Activated B cell treated with CpG ODN at 0.5 μM for 24 hours (primary cell): ENCODE measurements at regions not wholly inside any gene's neighbourhood (a gene's known extent, or its start where the extent isn't known, plus 50 kb on each side); places are given as distances from the start of the nearest gene placed in this dataset.
"Not testable (repeated sequence)": the region's sequence is repeated elsewhere in the genome, so short reads cannot be mapped to it uniquely, and the experiment has no call there.

Experiments used
- ATAC-seq: fragments of 200-7000 bp; cut with Tn5 transposase; one replicate; pipeline ENCODE4 v1.10.0; 2021; ENCODE audit warnings: low read depth, mild to moderate bottlenecking, moderate library complexity
- CTCF ChIA-PET: fragments of 350-600 bp; sonication (Branson Sonifier 250); formaldehyde crosslinking; loops from one replicate; lab custom pipeline; 2021; ENCODE audit warnings: antibody characterized with exemption; lab: Charles Lee
- POLR2A ChIA-PET: fragments of 350-600 bp; sonication (Branson Sonifier 250); formaldehyde crosslinking; loops from one replicate; lab custom pipeline; 2021; ENCODE audit warnings: antibody characterized with exemption; lab: Charles Lee
- DNase-seq: peaks from one replicate; pipeline ENCODE4 v3.0.0; 2022
- H3K27ac Mint-ChIP-seq: one replicate; pipeline ENCODE4 v1.8.0; 2020; ENCODE audit warnings: mixed read lengths
- H3K27me3 Mint-ChIP-seq: one replicate; pipeline ENCODE4 v1.8.0; 2021; ENCODE audit warnings: mixed read lengths
- H3K36me3 Mint-ChIP-seq: one replicate; pipeline ENCODE4 v1.8.0; 2021; ENCODE audit warnings: low read depth, mixed read lengths
- H3K4me1 Mint-ChIP-seq: one replicate; pipeline ENCODE4 v1.8.0; 2021; ENCODE audit warnings: mixed read lengths
- H3K4me3 Mint-ChIP-seq: one replicate; pipeline ENCODE4 v1.8.0; 2020; ENCODE audit warnings: mild to moderate bottlenecking, mixed read lengths
- H3K9me3 Mint-ChIP-seq: one replicate; pipeline ENCODE4 v1.8.0; 2020; ENCODE audit warnings: mixed read lengths
- CTCF ChIP-seq: fragments of 200-600 bp; IDR thresholded peaks from one replicate; pipeline ENCODE4 v1.8.0; 2022; ENCODE audit warnings: antibody characterized with exemption, mild to moderate bottlenecking
- intact Hi-C: fragments of 100-400 bp; cut with micrococcal nuclease; formaldehyde crosslinking; loops from one replicate; pipeline ENCODE4 v1.15.1; 2024

- POLR2A ChIA-PET: no interaction called here
- no peak for ATAC-seq
Measured at GRCh38 chr19:30841934-30842333, 469.8 kb downstream of the ZNF536 start.

GRCh38 chr19:30830875-30831274 lies 458.7 kb downstream of the ZNF536 start:
- no peak for TF ChIP-seq CTCF
- H3K27ac Mint-ChIP-seq: no peak overlapping the region
- intact Hi-C loops: no loop called here
- H3K36me3 Mint-ChIP-seq: no peaks in the 10 kb centered on the region
- ATAC-seq: no peak
- peaks cover 11% of the 10 kb centered on the region for H3K9me3 Mint-ChIP-seq
- no peak for DNase-seq
- no peaks in the 10 kb centered on the region for H3K4me1 Mint-ChIP-seq
- POLR2A ChIA-PET: no interaction called here
- no peak overlapping the region for H3K4me3 Mint-ChIP-seq
- CTCF ChIA-PET: no interaction called here
- no peaks in the 10 kb centered on the region for H3K27me3 Mint-ChIP-seq

More at GRCh38 chr19:30841934-30842333, 469.8 kb downstream of the ZNF536 start:
- H3K36me3 Mint-ChIP-seq: no peaks in the 10 kb centered on the region
- no peak for DNase-seq
- H3K4me1 Mint-ChIP-seq: no peaks in the 10 kb centered on the region
- H3K27ac Mint-ChIP-seq: no peak overlapping the region
- intact Hi-C loops: no loop called here
- H3K9me3 Mint-ChIP-seq: peaks cover 3% of the 10 kb centered on the region
- no peak overlapping the region for H3K4me3 Mint-ChIP-seq
- no peaks in the 10 kb centered on the region for H3K27me3 Mint-ChIP-seq
- TF ChIP-seq CTCF: no peak
- CTCF ChIA-PET: no interaction called here

- H3K27ac Mint-ChIP-seq, CTCF ChIA-PET, H3K36me3 Mint-ChIP-seq, intact Hi-C loops, H3K27me3 Mint-ChIP-seq, H3K4me3 Mint-ChIP-seq, H3K9me3 Mint-ChIP-seq, ATAC-seq, H3K4me1 Mint-ChIP-seq, DNase-seq, POLR2A ChIA-PET: not testable (repeated sequence)
Measured at GRCh38 chr19:30825505-30825904, 453.3 kb downstream of the ZNF536 start.

- ChIA-PET POLR2A (no interaction called here), CTCF (no interaction called here)
- Mint-ChIP-seq H3K4me1 (no peaks in the 10 kb centered on the region), H3K27ac (no peak overlapping the region), H3K36me3 (no peaks in the 10 kb centered on the region), H3K4me3 (no peak overlapping the region), H3K9me3 (peaks cover 8% of the 10 kb centered on the region), H3K27me3 (no peaks in the 10 kb centered on the region)
- intact Hi-C loops: no loop called here
- DNase-seq (no peak), ATAC-seq (no peak)
- TF ChIP-seq CTCF: no peak
Measured at GRCh38 chr19:30824809-30825208, 452.6 kb downstream of the ZNF536 start.

GRCh38 chr19:30817965-30818567 lies 445.9 kb downstream of the ZNF536 start:
- POLR2A ChIA-PET: no interaction called here
- no peak overlapping the region for H3K27ac Mint-ChIP-seq
- no peak for DNase-seq
- peaks cover 10% of the 10 kb centered on the region for H3K9me3 Mint-ChIP-seq
- intact Hi-C loops: no loop called here
- no peaks in the 10 kb centered on the region for H3K36me3 Mint-ChIP-seq
- no peak overlapping the region for H3K4me3 Mint-ChIP-seq
- no peak for TF ChIP-seq CTCF
- no peaks in the 10 kb centered on the region for H3K27me3 Mint-ChIP-seq
- no peaks in the 10 kb centered on the region for H3K4me1 Mint-ChIP-seq
- no peak for ATAC-seq
- CTCF ChIA-PET: no interaction called here

GRCh38 chr19:30817197-30817596 lies 445.0 kb downstream of the ZNF536 start:
- ChIA-PET CTCF (no interaction called here), POLR2A (no interaction called here)
- intact Hi-C loops: no loop called here
- no peaks in the 10 kb centered on the region for H3K36me3 Mint-ChIP-seq
- no peak overlapping the region for H3K4me3 Mint-ChIP-seq
- no peak for DNase-seq
- TF ChIP-seq CTCF: no peak
- no peaks in the 10 kb centered on the region for H3K27me3 Mint-ChIP-seq
- H3K27ac Mint-ChIP-seq: no peak overlapping the region
- no peaks in the 10 kb centered on the region for H3K4me1 Mint-ChIP-seq
- H3K9me3 Mint-ChIP-seq: peaks cover 10% of the 10 kb centered on the region
- ATAC-seq: no peak
